Fibroblast of villous mesenchyme (primary cell): ENCODE measurements at regions not wholly inside any gene's neighbourhood (a gene's known extent, or its start where the extent isn't known, plus 50 kb on each side); places are given as distances from the start of the nearest gene placed in this dataset.

Experiments
- DNase-seq: peaks from one replicate; pipeline ENCODE4 v3.0.0-alpha.2; 2010; ENCODE audit warnings: low read depth
- H3K4me3 ChIP-seq: 2 replicates; pipeline ENCODE4 v1.5.1; 2011; ENCODE audit warnings: low read depth, mild to moderate bottlenecking, low read length
- TF ChIP-seq, protein P1 (sequence below): IDR thresholded peaks from 2 replicates; pipeline ENCODE4 v1.5.1; 2012; ENCODE audit warnings: low read depth, mild to moderate bottlenecking, low read length; ENCODE audit not compliant: insufficient read depth

DNA sequence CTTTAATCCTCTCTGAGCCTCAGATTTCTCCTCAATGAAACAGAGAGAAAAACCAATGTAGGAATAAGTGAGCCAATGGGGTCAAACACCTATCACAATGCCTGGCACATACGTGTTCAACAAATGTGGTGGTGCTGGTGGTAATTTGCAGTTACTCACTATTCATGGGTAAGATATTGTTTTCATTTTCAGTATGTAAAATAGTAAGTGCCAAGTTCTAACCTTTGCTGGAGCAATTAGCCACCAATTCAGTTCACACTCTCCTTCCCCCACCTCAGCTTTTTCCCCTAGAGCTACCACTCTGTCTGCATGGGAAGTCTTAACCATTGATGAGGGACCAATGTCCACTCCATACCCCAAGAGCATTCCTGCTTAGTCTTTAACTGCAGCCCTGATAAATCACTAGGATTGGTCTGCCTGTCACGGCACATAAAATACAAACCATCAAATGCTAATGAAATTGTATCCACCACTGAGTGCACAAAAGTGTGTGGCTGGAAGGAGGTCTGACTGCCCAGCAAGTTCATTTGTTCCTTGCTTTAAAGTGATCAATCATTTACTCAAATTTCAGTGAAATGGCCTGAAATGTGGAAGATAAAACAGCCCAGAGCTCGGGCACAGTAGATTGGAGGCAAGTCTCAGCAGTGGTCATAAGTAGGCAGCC is 187.4 kb upstream of the API5 start:
- no peak overlapping the region for H3K4me3 ChIP-seq
- TF ChIP-seq, protein P1, sequence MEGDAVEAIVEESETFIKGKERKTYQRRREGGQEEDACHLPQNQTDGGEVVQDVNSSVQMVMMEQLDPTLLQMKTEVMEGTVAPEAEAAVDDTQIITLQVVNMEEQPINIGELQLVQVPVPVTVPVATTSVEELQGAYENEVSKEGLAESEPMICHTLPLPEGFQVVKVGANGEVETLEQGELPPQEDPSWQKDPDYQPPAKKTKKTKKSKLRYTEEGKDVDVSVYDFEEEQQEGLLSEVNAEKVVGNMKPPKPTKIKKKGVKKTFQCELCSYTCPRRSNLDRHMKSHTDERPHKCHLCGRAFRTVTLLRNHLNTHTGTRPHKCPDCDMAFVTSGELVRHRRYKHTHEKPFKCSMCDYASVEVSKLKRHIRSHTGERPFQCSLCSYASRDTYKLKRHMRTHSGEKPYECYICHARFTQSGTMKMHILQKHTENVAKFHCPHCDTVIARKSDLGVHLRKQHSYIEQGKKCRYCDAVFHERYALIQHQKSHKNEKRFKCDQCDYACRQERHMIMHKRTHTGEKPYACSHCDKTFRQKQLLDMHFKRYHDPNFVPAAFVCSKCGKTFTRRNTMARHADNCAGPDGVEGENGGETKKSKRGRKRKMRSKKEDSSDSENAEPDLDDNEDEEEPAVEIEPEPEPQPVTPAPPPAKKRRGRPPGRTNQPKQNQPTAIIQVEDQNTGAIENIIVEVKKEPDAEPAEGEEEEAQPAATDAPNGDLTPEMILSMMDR, result no peak
- DNase-seq, result no peak

- no peak overlapping the region for H3K4me3 ChIP-seq
- no peak for DNase-seq
- TF ChIP-seq, protein P1, result no peak
These were observed 182.5 kb upstream of the API5 start for GRCh38 chr11:43129329-43129728.

DNA sequence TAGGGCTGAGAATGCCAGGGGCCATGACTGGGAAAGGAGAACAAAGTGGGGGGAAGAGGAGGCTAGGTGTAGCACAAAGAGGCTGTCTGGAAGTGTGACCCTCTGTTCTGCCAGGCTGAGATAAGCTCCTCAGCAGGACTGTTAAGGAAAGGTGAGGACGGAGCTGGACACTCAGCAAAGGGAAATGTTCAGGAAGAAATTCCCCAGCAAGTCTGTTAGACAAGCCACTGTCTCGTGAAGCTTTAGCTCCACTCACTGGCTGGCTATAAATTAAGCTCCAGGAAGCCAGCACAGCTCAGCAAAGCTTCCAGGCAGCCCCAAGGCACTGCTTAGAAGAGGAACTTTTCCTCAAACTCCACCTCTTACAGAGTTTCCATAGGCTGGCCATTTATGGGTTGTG is 181.2 kb upstream of the API5 start:
- TF ChIP-seq, protein P1, result no peak
- DNase-seq, result no peak
- no peak overlapping the region for H3K4me3 ChIP-seq

GRCh38 chr11:43135966-43136534 is 175.7 kb upstream of the API5 start:
- TF ChIP-seq, protein P1, result no peak
- no peak for DNase-seq
- H3K4me3 ChIP-seq, result no peak overlapping the region

DNA sequence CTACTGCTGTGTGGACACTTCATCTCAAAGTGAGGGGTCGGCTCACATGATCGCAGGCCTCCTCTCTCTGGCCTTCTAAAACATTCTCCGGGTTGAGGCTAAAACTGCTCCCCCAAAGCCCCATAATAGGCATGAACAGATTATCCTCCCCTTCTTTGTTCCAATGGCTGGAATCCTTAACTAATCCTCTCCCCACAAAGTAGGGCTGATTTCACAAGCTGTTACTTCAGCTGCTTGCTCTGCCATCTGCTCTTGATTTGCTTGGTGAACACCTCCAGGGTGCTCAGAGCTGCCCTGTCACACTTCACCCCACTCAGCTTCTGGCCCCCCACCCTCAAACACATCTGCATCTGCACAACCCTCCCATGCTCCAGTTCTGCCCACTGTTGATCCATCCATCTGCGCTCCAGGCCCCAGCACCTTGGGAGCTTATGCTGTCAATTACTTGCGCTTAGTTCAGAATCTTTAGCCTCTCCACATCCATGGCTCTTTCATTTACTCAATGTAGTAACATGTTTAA is 173.1 kb upstream of the API5 start:
- H3K4me3 ChIP-seq, result no peak overlapping the region
- DNase-seq, result no peak
- TF ChIP-seq, protein P1, result no peak

DNA sequence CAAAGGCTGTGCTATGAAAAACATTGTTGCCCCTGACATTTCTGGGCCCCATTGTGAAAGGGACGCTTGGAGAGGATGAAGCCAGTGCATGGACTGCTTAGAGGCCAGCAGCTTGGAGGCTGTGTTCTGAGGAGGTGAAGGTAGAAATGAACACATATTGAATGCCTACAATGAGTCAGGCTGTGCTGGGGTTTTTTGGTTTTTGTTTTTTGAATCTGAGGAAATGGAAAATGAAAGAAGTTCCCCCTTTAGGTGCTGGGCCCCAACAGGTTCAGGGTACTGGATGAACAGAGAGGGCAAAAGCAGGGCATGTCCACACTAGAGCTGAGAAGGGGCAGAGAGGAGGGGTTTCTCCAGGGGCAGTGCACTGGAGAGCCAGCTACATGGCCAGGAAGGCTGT is 166.1 kb upstream of the API5 start:
- H3K4me3 ChIP-seq, result no peak overlapping the region

More for the DNA sequence above, 166.1 kb upstream of the API5 start:
- DNase-seq, result no peak
- TF ChIP-seq, protein P1, result no peak
